GM12872 (cell line): ENCODE measurements at regions not wholly inside any gene's neighbourhood (a gene's known extent, or its start where the extent isn't known, plus 50 kb on each side); places are given as distances from the start of the nearest gene placed in this dataset.

Source experiments
- TF ChIP-seq, protein P1 (sequence below): IDR thresholded peaks from 3 replicates; pipeline ENCODE4 v1.5.1; 2011; ENCODE audit warnings: low read depth, mild to moderate bottlenecking, low read length, moderate library complexity; ENCODE audit not compliant: insufficient read depth

DNA sequence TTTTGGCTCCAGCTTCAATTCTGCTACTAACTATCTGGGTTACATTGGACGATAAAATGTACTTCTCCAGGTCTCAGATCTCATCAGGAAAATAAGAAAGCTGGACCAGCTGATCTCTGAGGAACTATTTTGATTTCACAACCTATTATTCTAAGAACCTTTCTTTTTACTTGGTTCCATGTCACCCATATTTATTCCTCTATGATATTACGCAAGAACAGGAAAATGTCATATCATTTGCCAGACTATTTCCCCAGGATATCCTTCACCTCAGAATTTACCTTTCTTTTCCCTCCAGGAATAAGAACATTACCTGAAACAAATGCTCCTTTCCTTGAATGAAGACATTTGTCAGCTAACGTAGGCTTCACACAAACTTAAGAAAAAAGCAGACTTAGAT lies 387.5 kb upstream of the RAG2 start:
- TF ChIP-seq, protein P1, sequence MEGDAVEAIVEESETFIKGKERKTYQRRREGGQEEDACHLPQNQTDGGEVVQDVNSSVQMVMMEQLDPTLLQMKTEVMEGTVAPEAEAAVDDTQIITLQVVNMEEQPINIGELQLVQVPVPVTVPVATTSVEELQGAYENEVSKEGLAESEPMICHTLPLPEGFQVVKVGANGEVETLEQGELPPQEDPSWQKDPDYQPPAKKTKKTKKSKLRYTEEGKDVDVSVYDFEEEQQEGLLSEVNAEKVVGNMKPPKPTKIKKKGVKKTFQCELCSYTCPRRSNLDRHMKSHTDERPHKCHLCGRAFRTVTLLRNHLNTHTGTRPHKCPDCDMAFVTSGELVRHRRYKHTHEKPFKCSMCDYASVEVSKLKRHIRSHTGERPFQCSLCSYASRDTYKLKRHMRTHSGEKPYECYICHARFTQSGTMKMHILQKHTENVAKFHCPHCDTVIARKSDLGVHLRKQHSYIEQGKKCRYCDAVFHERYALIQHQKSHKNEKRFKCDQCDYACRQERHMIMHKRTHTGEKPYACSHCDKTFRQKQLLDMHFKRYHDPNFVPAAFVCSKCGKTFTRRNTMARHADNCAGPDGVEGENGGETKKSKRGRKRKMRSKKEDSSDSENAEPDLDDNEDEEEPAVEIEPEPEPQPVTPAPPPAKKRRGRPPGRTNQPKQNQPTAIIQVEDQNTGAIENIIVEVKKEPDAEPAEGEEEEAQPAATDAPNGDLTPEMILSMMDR: no peak

GRCh38 chr11:36976741-36977140 lies 378.7 kb upstream of the RAG2 start:
- TF ChIP-seq, protein P1: no peak

DNA sequence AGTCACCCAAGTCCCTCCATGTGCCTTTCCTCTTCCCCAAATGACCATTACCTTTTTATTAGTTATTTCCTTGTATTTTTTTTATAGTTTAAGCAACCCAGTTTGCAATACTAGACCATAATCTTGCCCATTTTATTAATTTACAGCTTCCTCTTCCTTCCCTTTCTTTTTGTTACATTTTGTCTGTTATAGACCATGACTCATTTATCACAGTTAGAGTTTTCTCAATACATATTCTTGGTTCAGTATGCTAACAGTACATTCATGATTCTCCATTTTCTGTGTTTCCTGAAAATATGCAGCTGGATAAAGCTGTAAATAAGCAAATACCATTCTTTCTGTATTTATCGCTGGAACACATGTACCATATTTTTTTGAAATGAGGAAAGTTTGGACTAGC lies 376.7 kb upstream of the RAG2 start:
- TF ChIP-seq, protein P1: no peak

DNA sequence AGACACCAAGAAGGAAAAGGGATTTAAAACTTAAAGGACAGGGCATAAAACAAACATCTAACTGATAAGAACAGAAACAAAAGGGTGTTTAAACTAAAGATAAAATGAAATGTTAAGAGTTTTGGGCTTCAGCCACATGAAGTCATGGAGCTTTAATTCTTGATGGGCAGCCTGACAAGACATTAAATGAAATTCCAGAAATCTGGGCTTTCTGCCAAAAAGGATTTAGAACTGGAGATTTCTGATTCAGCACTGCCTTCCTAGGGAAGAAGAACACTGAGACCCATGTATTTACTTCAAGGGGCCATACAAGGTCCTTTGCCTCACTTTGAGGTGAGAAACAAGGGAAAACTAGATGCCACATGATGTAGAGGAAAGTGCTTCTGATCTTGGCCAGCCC lies 355.9 kb upstream of the RAG2 start:
- TF ChIP-seq, protein P1: no peak

DNA sequence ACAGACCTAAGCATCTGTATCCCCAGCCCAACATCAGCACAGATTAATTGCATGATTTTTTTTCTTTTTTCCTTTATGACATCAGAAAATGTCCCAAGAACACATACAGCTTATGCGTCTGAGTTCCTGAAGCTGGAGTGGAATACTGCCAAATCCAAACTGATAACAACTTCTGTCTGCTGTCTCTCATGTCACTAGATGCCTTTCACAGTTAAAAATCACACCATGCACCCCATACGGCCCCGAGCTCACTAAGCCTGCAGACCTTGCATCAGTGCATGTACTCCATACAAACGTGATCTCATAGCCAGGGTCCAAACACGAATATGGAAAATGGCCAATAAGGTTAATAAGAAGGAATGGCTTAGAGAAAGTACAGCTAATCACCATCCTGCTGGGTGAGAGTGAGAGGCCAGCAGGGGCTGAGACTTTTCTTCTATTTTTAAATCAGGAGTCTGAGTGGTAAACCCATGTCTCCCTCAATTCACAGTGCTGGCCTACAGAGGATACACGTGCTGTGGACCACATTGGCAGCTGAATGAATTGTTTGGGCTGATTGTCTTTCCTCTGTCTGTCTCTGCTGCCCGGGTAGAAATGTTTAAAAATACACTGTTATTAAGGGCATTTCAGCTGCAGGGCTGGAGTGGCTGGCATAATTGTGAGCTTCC lies 350.6 kb upstream of the RAG2 start:
- TF ChIP-seq, protein P1: no peak

- TF ChIP-seq, protein P1: peak; percentile 34; the same call in 1 of the 3 replicates
Observed at GRCh38 chr11:36945384-36945783, 347.3 kb upstream of the RAG2 start.

- TF ChIP-seq, protein P1: no peak
Observed at GRCh38 chr11:36933481-36933880, 335.4 kb upstream of the RAG2 start.
